ENCODE measurements at regions not wholly inside any gene's neighbourhood (a gene's known extent, or its start where the extent isn't known, plus 50 kb on each side); places are given as distances from the start of the nearest gene placed in this dataset.

- no peaks in the 10 kb centered on the region for H3K36me3 ChIP-seq (ENCODE audit: insufficient read depth, low read depth, low read length)
- H3K9me3 ChIP-seq (ENCODE audit: insufficient read depth, low read depth, low read length) = 0 out of 2 replicates have a peak, but pooled peaks cover under 1% of the 10 kb centered on the region
- no peaks in the 10 kb centered on the region for H3K4me1 ChIP-seq (ENCODE audit: insufficient read depth, low read length)
- no peak overlapping the region for H3K27ac ChIP-seq (ENCODE audit: low read length)
- H3K9ac ChIP-seq (ENCODE audit: low read depth, low read length) = no peak overlapping the region
- H3K27me3 ChIP-seq (ENCODE audit: insufficient read depth, low read length) = no peaks in the 10 kb centered on the region
- H3K4me3 ChIP-seq (ENCODE audit: low read length) = no peak overlapping the region
These were observed 474.0 kb downstream of the GPAM start for GRCh38 chr10:111709603-111710002.

- no peaks in the 10 kb centered on the region for H3K36me3 ChIP-seq (ENCODE audit: insufficient read depth, low read depth, low read length)
- H3K27ac ChIP-seq (ENCODE audit: low read length) = no peak overlapping the region
- no peaks in the 10 kb centered on the region for H3K4me1 ChIP-seq (ENCODE audit: insufficient read depth, low read length)
- no peaks in the 10 kb centered on the region for H3K27me3 ChIP-seq (ENCODE audit: insufficient read depth, low read length)
- peaks cover 27% of the 10 kb centered on the region for H3K9me3 ChIP-seq (ENCODE audit: insufficient read depth, low read depth, low read length)
- H3K4me3 ChIP-seq (ENCODE audit: low read length) = no peak overlapping the region
- no peak overlapping the region for H3K9ac ChIP-seq (ENCODE audit: low read depth, low read length)
These were observed 467.5 kb downstream of the GPAM start for GRCh38 chr10:111716032-111716431.

- Histone ChIP-seq H3K4me3 (ENCODE audit: low read length) (no peak overlapping the region), H3K27me3 (ENCODE audit: insufficient read depth, low read length) (no peaks in the 10 kb centered on the region), H3K36me3 (ENCODE audit: insufficient read depth, low read depth, low read length) (no peaks in the 10 kb centered on the region), H3K4me1 (ENCODE audit: insufficient read depth, low read length) (peaks cover 26% of the 10 kb centered on the region; the same call in 1 of the 2 replicates), H3K9ac (ENCODE audit: low read depth, low read length) (no peak overlapping the region), H3K9me3 (ENCODE audit: insufficient read depth, low read depth, low read length) (no peaks in the 10 kb centered on the region), H3K27ac (ENCODE audit: low read length) (no peak overlapping the region)
These were observed 459.4 kb downstream of the GPAM start for GRCh38 chr10:111724121-111724520.

- Histone ChIP-seq H3K4me3 (ENCODE audit: low read length) (no peak overlapping the region; the same call in 1 of the 2 replicates), H3K27me3 (ENCODE audit: insufficient read depth, low read length) (no peaks in the 10 kb centered on the region), H3K36me3 (ENCODE audit: insufficient read depth, low read depth, low read length) (no peaks in the 10 kb centered on the region), H3K9ac (ENCODE audit: low read depth, low read length) (no peak overlapping the region), H3K4me1 (ENCODE audit: insufficient read depth, low read length) (peaks cover 26% of the 10 kb centered on the region; the same call in 1 of the 2 replicates), H3K9me3 (ENCODE audit: insufficient read depth, low read depth, low read length) (no peaks in the 10 kb centered on the region), H3K27ac (ENCODE audit: low read length) (no peak overlapping the region)
These were observed 458.5 kb downstream of the GPAM start for GRCh38 chr10:111725050-111725449.

- Histone ChIP-seq H3K9me3 (ENCODE audit: insufficient read depth, low read depth, low read length) (no peaks in the 10 kb centered on the region), H3K4me1 (ENCODE audit: insufficient read depth, low read length) (no peaks in the 10 kb centered on the region), H3K9ac (ENCODE audit: low read depth, low read length) (no peak overlapping the region), H3K27me3 (ENCODE audit: insufficient read depth, low read length) (no peaks in the 10 kb centered on the region), H3K27ac (ENCODE audit: low read length) (no peak overlapping the region), H3K4me3 (ENCODE audit: low read length) (no peak overlapping the region), H3K36me3 (ENCODE audit: insufficient read depth, low read depth, low read length) (no peaks in the 10 kb centered on the region)
These were observed 451.3 kb downstream of the GPAM start for GRCh38 chr10:111732166-111732785.

- Histone ChIP-seq H3K27me3 (ENCODE audit: insufficient read depth, low read length) (no peaks in the 10 kb centered on the region), H3K27ac (ENCODE audit: low read length) (no peak overlapping the region), H3K4me1 (ENCODE audit: insufficient read depth, low read length) (no peaks in the 10 kb centered on the region; the same call in 1 of the 2 replicates), H3K36me3 (ENCODE audit: insufficient read depth, low read depth, low read length) (no peaks in the 10 kb centered on the region), H3K9ac (ENCODE audit: low read depth, low read length) (no peak overlapping the region), H3K9me3 (ENCODE audit: insufficient read depth, low read depth, low read length) (no peaks in the 10 kb centered on the region), H3K4me3 (ENCODE audit: low read length) (no peak overlapping the region)
These were observed 444.3 kb downstream of the GPAM start for GRCh38 chr10:111739125-111739873.

- Histone ChIP-seq H3K9me3 (ENCODE audit: insufficient read depth, low read depth, low read length) (no peaks in the 10 kb centered on the region), H3K4me3 (ENCODE audit: low read length) (no peak overlapping the region), H3K9ac (ENCODE audit: low read depth, low read length) (no peak overlapping the region), H3K27me3 (ENCODE audit: insufficient read depth, low read length) (no peaks in the 10 kb centered on the region), H3K4me1 (ENCODE audit: insufficient read depth, low read length) (no peaks in the 10 kb centered on the region; the same call in 1 of the 2 replicates), H3K27ac (ENCODE audit: low read length) (no peak overlapping the region), H3K36me3 (ENCODE audit: insufficient read depth, low read depth, low read length) (no peaks in the 10 kb centered on the region)
These were observed 443.8 kb downstream of the GPAM start for GRCh38 chr10:111739874-111740139.

GRCh38 chr10:111745982-111746381 is 437.6 kb downstream of the GPAM start:
- Histone ChIP-seq H3K27me3 (ENCODE audit: insufficient read depth, low read length) (no peaks in the 10 kb centered on the region), H3K9me3 (ENCODE audit: insufficient read depth, low read depth, low read length) (no peaks in the 10 kb centered on the region), H3K4me1 (ENCODE audit: insufficient read depth, low read length) (no peaks in the 10 kb centered on the region), H3K27ac (ENCODE audit: low read length) (no peak overlapping the region), H3K36me3 (ENCODE audit: insufficient read depth, low read depth, low read length) (no peaks in the 10 kb centered on the region), H3K9ac (ENCODE audit: low read depth, low read length) (no peak overlapping the region), H3K4me3 (ENCODE audit: low read length) (no peak overlapping the region)

GRCh38 chr10:111747751-111748150 is 435.8 kb downstream of the GPAM start:
- Histone ChIP-seq H3K4me3 (ENCODE audit: low read length) (no peak overlapping the region), H3K9me3 (ENCODE audit: insufficient read depth, low read depth, low read length) (no peaks in the 10 kb centered on the region), H3K9ac (ENCODE audit: low read depth, low read length) (no peak overlapping the region), H3K27ac (ENCODE audit: low read length) (no peak overlapping the region), H3K4me1 (ENCODE audit: insufficient read depth, low read length) (no peaks in the 10 kb centered on the region), H3K36me3 (ENCODE audit: insufficient read depth, low read depth, low read length) (no peaks in the 10 kb centered on the region), H3K27me3 (ENCODE audit: insufficient read depth, low read length) (no peaks in the 10 kb centered on the region)

- Histone ChIP-seq H3K4me1 (ENCODE audit: insufficient read depth, low read length) (no peaks in the 10 kb centered on the region), H3K27ac (ENCODE audit: low read length) (no peak overlapping the region), H3K9ac (ENCODE audit: low read depth, low read length) (no peak overlapping the region), H3K4me3 (ENCODE audit: low read length) (no peak overlapping the region), H3K36me3 (ENCODE audit: insufficient read depth, low read depth, low read length) (no peaks in the 10 kb centered on the region), H3K9me3 (ENCODE audit: insufficient read depth, low read depth, low read length) (no peaks in the 10 kb centered on the region), H3K27me3 (ENCODE audit: insufficient read depth, low read length) (no peaks in the 10 kb centered on the region)
These were observed 435.4 kb downstream of the GPAM start for GRCh38 chr10:111748184-111748583.

- no peaks in the 10 kb centered on the region for H3K36me3 ChIP-seq (ENCODE audit: insufficient read depth, low read depth, low read length)
- no peaks in the 10 kb centered on the region for H3K9me3 ChIP-seq (ENCODE audit: insufficient read depth, low read depth, low read length)
- H3K9ac ChIP-seq (ENCODE audit: low read depth, low read length) = no peak overlapping the region
- no peaks in the 10 kb centered on the region for H3K4me1 ChIP-seq (ENCODE audit: insufficient read depth, low read length)
- no peak overlapping the region for H3K4me3 ChIP-seq (ENCODE audit: low read length)
- H3K27ac ChIP-seq (ENCODE audit: low read length) = no peak overlapping the region
- H3K27me3 ChIP-seq (ENCODE audit: insufficient read depth, low read length) = no peaks in the 10 kb centered on the region
These were observed 433.3 kb downstream of the GPAM start for GRCh38 chr10:111750165-111750849.

Data from iPS-20b (cell line).